Activated CD8-positive, alpha-beta T cell treated with anti-CD3 and anti-CD28 coated beads for 36 hours (primary cell): ENCODE measurements at regions not wholly inside any gene's neighbourhood (a gene's known extent, or its start where the extent isn't known, plus 50 kb on each side); places are given as distances from the start of the nearest gene placed in this dataset.

Experiments
- ATAC-seq: fragments of 200-7000 bp; cut with Tn5 transposase; one replicate; pipeline ENCODE4 v1.10.0; 2021; ENCODE audit warnings: mild to moderate bottlenecking, moderate library complexity
- CTCF ChIA-PET: fragments of 350-600 bp; sonication (Branson Sonifier 250); formaldehyde crosslinking; loops from one replicate; lab custom pipeline; 2021; ENCODE audit warnings: antibody characterized with exemption; lab: Charles Lee
- POLR2A ChIA-PET: fragments of 350-600 bp; sonication (Branson Sonifier 250); formaldehyde crosslinking; loops from one replicate; lab custom pipeline; 2021; ENCODE audit warnings: antibody characterized with exemption; lab: Charles Lee
- DNase-seq: peaks from one replicate; pipeline ENCODE4 v3.0.0-alpha.2; 2020
- H3K27ac Mint-ChIP-seq: one replicate; pipeline ENCODE4 v1.8.0; 2021; ENCODE audit warnings: mild to moderate bottlenecking, mixed read lengths
- H3K27me3 Mint-ChIP-seq: one replicate; pipeline ENCODE4 v1.8.0; 2021; ENCODE audit warnings: mixed read lengths
- H3K36me3 Mint-ChIP-seq: one replicate; pipeline ENCODE4 v1.8.0; 2021; ENCODE audit warnings: low read depth, mixed read lengths
- H3K4me1 Mint-ChIP-seq: one replicate; pipeline ENCODE4 v1.8.0; 2021; ENCODE audit warnings: low read depth, mixed read lengths
- H3K4me3 Mint-ChIP-seq: one replicate; pipeline ENCODE4 v1.8.0; 2021; ENCODE audit warnings: mild to moderate bottlenecking, moderate library complexity, mixed read lengths
- H3K9me3 Mint-ChIP-seq: one replicate; pipeline ENCODE4 v1.8.0; 2021; ENCODE audit warnings: mixed read lengths
- intact Hi-C: fragments of 100-400 bp; cut with micrococcal nuclease; formaldehyde crosslinking; loops from one replicate; pipeline ENCODE4 v1.10.0; 2022
- TF ChIP-seq, protein P1 (sequence below): fragments of 200-600 bp; IDR thresholded peaks from one replicate; pipeline ENCODE4 v1.8.0; 2022; ENCODE audit warnings: antibody characterized with exemption, mild to moderate bottlenecking

- ChIA-PET POLR2A (no interaction called here), CTCF (interaction anchor here (0.7 kb wide), 1 partner anchor 21 kb away, joined by 3 read pairs; no protein-coding TSS in a partner anchor)
- ATAC-seq (no peak), DNase-seq (no peak)
- Mint-ChIP-seq H3K27ac (no peak overlapping the region), H3K4me3 (no peak overlapping the region), H3K27me3 (peaks cover 1% of the 10 kb centered on the region), H3K9me3 (no peaks in the 10 kb centered on the region), H3K4me1 (no peaks in the 10 kb centered on the region), H3K36me3 (no peaks in the 10 kb centered on the region)
- intact Hi-C loops = no loop called here
- TF ChIP-seq, protein P1, sequence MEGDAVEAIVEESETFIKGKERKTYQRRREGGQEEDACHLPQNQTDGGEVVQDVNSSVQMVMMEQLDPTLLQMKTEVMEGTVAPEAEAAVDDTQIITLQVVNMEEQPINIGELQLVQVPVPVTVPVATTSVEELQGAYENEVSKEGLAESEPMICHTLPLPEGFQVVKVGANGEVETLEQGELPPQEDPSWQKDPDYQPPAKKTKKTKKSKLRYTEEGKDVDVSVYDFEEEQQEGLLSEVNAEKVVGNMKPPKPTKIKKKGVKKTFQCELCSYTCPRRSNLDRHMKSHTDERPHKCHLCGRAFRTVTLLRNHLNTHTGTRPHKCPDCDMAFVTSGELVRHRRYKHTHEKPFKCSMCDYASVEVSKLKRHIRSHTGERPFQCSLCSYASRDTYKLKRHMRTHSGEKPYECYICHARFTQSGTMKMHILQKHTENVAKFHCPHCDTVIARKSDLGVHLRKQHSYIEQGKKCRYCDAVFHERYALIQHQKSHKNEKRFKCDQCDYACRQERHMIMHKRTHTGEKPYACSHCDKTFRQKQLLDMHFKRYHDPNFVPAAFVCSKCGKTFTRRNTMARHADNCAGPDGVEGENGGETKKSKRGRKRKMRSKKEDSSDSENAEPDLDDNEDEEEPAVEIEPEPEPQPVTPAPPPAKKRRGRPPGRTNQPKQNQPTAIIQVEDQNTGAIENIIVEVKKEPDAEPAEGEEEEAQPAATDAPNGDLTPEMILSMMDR = no peak
These were observed 776.8 kb downstream of the BCL11A start for GRCh38 chr2:59776726-59777008.

DNA sequence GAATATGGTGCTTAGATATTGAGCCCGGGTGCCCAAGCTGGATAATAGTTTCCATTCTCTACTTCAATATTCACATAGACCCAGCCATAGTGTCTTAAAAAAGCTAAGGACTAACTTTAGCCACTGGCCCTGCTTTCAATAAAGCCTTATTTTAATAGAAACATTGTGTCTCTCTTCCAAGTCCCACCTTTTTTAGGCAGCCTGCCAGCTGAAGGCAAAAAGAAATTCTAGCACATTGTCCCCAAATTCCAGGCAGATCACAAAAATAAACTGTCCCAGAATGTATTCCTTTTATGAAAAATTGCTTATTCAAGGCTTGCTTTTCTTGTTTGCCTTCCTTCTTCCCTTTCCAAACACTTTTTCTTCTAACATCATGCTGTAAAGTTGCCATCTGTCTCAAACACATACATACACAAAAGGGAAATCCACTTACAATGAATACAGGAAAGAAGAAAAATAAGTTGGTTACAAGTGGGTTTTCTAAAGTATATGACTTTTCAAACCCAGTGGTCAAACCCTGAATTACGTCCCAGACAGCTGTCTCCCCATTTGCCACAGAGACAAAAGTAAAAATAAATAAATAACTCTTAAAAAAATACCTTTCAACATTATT is 778.5 kb downstream of the BCL11A start:
- H3K27ac Mint-ChIP-seq = no peak overlapping the region
- DNase-seq (no peak), ATAC-seq (no peak)
- intact Hi-C loops = no loop called here
- H3K4me3 Mint-ChIP-seq = no peak overlapping the region
- H3K27me3 Mint-ChIP-seq = peaks cover 1% of the 10 kb centered on the region
- TF ChIP-seq, protein P1 = no peak
- no peaks in the 10 kb centered on the region for H3K36me3 Mint-ChIP-seq
- POLR2A ChIA-PET = no interaction called here
- no peaks in the 10 kb centered on the region for H3K9me3 Mint-ChIP-seq
- CTCF ChIA-PET = no interaction called here
- no peaks in the 10 kb centered on the region for H3K4me1 Mint-ChIP-seq

DNA sequence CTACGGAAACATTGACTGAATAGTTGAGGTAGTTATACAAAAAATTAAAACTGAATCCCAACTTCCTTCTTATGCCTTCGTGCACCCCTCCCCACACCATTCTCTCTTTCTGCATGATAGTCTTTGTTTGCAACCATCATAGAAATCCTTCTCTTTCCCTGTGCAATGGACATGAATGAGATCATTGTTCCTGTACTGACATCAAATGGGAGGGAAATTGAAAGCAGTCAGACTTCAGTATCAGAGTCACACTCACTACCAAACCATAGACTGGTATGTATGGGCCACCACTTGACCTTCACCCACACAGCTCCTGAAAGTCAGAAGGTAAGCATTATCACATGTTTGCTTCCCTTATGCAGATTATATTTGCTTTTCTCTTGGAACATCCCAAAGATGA is 782.8 kb downstream of the BCL11A start:
- no peaks in the 10 kb centered on the region for H3K4me1 Mint-ChIP-seq
- DNase-seq = no peak
- no peaks in the 10 kb centered on the region for H3K9me3 Mint-ChIP-seq
- H3K4me3 Mint-ChIP-seq = no peak overlapping the region
- peaks cover 1% of the 10 kb centered on the region for H3K27me3 Mint-ChIP-seq
- intact Hi-C loops = no loop called here
- H3K36me3 Mint-ChIP-seq = no peaks in the 10 kb centered on the region
- ChIA-PET CTCF (no interaction called here), POLR2A (no interaction called here)
- no peak overlapping the region for H3K27ac Mint-ChIP-seq
- TF ChIP-seq, protein P1 = no peak
- ATAC-seq = no peak

- Mint-ChIP-seq H3K4me1 (no peaks in the 10 kb centered on the region), H3K27ac (no peak overlapping the region), H3K27me3 (no peaks in the 10 kb centered on the region), H3K36me3 (no peaks in the 10 kb centered on the region), H3K9me3 (no peaks in the 10 kb centered on the region), H3K4me3 (no peak overlapping the region)
- CTCF ChIA-PET = no interaction called here
- intact Hi-C loops = no loop called here
- no peak for DNase-seq
- TF ChIP-seq, protein P1 = no peak
- ATAC-seq = no peak
- POLR2A ChIA-PET = no interaction called here
These were observed 791.5 kb downstream of the BCL11A start for GRCh38 chr2:59761966-59762365.

DNA sequence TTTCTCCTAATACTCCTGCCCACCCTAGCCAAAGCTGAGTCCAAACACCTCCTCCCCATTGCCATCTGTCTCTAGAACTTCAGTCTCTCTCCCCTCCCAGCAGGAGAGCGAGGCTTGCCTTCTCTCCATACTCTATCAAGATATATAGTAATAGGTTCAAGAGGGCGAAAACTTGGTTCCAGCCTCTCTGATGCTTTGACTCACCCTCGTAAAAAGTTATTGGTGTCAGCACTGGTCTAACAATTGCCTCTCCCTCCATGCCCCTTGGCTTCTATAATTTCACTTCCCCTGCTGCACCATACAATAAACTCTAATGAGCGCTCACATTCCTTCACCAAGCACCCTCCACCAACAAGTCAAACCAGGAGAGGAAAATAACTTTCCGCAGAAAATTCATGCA is 797.3 kb downstream of the BCL11A start:
- DNase-seq = no peak
- no peak for ATAC-seq
- H3K9me3 Mint-ChIP-seq = no peaks in the 10 kb centered on the region
- TF ChIP-seq, protein P1 = no peak
- H3K36me3 Mint-ChIP-seq = no peaks in the 10 kb centered on the region
- H3K4me1 Mint-ChIP-seq = no peaks in the 10 kb centered on the region
- intact Hi-C loops = no loop called here
- no peak overlapping the region for H3K27ac Mint-ChIP-seq
- CTCF ChIA-PET = no interaction called here
- POLR2A ChIA-PET = no interaction called here
- H3K4me3 Mint-ChIP-seq = no peak overlapping the region
- no peaks in the 10 kb centered on the region for H3K27me3 Mint-ChIP-seq
